Tibial nerve (tissue), 3 donors: ENCODE measurements at regions not wholly inside any gene's neighbourhood (a gene's known extent, or its start where the extent isn't known, plus 50 kb on each side); places are given as distances from the start of the nearest gene placed in this dataset.

Source experiments
- CTCF ChIP-seq, 5 experiments: fragments of 200-600 bp in 3 of 5; fragments of 450-650 bp in 2 of 5; sonication (generic) in 3 of 5; IDR thresholded peaks; one replicate each; pipeline ENCODE4 v1.5.1; 2016 to 2019; ENCODE audit warnings: antibody characterized with exemption in 5 of 5, mild to moderate bottlenecking in 3 of 5, moderate library complexity in 2 of 5
- POLR2A ChIP-seq, 2 donors: fragments of 450-650 bp; IDR thresholded peaks; one replicate each; pipeline ENCODE4 v1.6.1; 2017; ENCODE audit warnings: antibody characterized with exemption in 2 of 2, mild to moderate bottlenecking in 2 of 2, moderate library complexity in 2 of 2

DNA sequence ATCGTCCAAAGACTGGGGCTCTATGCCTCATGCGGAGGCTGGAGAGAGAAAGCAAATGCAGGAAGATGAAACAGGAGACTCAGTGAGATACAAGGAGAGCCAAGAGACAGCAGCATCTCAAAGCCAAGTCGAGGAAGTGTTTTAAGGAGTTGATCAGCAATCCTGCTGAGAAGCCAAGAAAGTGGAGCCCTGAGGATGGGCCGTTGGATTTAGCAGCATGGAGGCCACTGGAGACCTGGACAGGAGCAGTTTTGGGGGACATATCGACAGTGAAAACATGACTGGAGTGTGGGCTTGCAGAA lies 107.4 kb upstream of the ZBTB40 start:
- no peak for TF ChIP-seq CTCF (IDR thresholded peaks at IDR 0.05)
- no peak for TF ChIP-seq POLR2A (IDR thresholded peaks at IDR 0.05)
